NAMALWA (cell line): ENCODE measurements at regions not wholly inside any gene's neighbourhood (a gene's known extent, or its start where the extent isn't known, plus 50 kb on each side); places are given as distances from the start of the nearest gene placed in this dataset.

Experiments
- DNase-seq: peaks from one replicate; pipeline ENCODE4 v3.0.0-alpha.2; 2015; ENCODE audit warnings: low spot score

DNA sequence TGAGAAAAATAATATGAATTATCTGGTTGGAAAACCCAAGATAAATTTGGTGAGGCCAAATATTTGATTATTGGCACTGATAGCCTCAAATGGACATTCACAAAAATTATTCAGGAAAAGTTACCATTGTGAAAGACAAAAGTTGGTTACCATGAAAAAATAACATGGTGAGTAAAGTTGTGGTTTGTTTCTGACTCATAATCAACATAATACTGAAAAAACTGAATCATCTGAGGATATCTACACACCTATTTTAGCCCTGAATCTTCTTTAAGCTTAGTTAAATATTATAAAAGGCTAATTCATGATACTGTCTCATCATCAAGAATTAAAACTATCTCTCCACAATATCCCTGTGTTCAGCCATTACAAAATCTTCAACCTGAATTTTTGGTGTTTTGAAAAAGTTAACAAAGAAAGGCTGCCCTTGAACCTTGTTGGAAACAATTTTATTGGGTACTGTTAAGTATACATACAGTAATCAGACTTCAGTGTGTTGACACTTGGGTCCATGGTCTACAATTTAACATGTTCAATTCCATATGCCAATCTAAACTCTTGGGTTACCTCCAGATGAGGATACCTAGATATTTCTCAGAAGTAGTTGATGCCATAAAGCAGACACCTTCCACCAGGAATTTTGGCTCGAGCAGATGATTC lies 607.5 kb upstream of the SLC39A10 start:
- DNase-seq: no peak

DNA sequence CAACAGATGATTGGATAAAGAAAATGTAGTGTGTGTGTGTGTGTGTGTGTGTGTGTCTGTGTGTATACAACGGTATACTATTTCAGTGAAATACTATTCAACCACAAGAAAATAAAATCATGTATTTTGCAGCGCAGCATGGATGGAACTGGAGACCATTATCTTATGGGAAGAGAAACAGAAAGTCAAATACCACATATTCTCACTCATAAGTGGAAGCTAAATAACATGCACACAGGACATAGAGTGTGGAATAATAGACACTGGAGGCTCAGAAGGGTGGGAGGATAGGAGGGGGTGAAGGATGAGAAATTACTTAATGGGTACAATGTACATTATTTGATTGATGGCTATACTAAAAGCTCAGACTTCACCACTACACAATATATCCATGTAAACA lies 609.1 kb upstream of the SLC39A10 start:
- no peak for DNase-seq

DNA sequence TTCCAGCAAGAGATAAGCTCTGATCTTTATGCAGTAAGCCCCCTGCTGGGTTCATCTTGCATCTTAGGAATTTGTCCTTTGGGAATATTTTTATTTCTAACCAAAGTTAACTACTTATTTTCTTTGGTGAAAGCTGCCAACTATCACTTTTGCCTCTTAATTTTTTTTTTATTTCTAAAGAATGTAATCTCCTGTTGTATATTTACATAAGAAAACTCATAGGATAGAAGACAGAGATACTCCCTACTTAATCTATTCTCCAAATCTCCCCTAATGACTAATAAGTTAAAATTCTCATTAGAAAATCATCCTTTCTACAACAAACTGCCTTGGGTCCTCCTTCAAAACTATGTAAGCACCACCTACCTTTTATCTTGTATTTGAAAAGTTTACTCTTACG lies 612.2 kb upstream of the SLC39A10 start:
- DNase-seq: no peak

DNA sequence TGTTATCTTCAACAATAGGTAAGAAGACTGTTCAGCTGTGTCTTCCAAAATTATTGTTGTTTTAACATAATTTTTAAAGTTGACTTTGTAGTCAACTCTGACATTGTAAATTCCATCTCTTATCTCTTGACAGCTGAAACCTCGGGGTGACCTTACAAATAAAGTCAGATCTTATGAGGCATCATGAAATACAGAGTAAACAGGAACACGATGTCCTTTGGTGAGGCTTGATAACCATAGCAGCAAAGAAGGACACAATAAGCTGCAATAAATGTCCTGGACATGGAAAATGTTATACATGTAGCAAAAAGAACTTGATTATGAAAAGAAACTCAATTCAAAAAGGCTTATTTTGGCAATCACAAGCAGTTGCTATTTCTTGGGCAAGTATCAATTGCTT lies 618.9 kb upstream of the SLC39A10 start:
- no peak for DNase-seq

DNA sequence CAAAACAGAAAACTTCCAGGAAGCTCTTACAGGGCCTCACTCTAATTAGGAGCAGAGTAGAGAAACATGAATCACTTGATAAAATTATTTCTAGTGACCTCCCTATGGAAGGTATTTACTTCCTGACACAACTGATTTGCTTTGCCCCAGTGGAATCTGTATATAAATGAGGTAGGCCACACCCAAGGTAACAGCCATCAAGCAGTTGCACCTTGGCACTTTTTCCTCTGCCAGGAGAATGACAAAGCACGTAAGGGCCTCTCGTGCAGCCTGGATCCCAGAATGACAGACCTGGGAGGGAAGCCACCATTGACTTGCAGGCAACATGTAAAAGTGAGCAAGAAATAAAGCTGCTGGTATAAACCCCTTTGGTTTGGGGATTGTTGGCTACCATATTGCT lies 620.0 kb upstream of the SLC39A10 start:
- DNase-seq: no peak

DNA sequence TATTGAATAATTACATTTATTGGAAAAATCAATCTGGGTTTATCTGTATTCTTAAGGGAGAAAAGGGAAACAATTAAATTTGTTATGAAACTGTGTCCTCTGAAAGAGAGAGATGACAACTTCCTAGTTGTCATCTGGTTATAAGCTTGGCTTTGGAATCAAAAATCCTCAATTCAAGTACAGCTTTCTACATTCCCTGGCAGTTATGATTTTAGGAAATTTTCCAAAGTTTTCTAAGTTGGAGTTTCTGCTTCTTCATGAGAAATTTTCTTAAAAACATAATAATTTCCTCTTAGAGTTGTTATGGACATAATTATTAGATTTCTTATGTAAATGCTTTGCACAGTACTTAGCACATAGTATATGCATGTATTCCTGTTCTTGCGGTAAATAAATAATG lies 625.6 kb upstream of the SLC39A10 start:
- no peak for DNase-seq

DNA sequence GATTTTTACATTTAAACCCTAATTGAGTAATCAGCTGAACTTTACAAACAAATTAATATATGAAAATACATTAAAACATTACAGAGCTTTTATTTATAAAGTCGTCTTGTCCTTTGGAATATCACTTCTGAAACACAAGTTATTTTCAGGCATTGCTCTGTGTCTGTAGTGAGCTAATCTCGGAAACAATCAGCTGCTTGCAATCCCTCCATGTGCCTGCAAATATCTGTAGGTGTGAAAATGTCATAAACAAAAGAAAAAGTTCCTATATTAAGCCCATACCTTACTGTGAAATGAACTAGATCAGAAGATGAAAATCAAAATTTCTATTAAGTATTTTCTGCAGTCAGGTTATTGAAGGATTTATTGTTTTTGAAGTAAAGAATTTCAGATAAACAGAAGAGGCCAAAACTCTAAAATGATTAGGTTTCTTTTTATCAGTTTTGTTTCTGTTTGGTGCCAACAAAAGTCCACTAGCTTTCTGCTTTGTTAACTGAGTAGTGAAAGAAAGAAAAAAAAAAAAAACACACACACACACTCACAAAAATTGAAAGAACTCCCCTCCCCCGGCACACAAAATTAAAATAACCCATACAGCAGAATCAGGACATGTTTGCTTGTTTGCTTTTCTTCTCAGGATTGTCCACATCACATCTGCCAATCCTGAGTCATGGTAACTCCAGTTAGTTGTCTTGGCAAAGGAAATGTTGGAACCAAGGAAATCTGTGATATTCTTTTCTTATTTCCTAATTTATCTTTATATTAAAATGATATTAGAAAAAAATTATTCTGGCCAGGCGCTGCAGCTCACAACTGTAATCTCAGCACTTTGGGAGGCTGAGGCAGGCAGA lies 627.0 kb upstream of the SLC39A10 start:
- DNase-seq: no peak

DNA sequence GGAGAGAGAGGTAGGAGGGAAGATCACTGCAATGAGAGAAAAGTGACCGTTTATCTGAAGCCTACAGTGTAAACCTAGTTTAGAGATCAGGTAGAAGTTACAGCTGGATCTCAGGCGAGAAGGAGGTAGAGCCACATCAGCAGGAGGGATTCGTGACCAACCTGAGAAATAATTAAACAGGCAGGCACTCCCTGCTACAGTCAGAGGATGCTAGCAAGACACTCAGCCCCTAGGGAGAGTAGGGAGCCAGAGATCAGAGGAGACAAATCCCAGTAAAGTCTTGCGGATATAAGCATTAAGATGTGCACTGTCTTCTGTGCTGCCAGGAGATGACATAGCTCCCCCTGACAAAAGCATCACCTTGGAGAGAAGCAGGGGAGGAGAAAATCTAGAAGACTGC lies 629.1 kb upstream of the SLC39A10 start:
- no peak for DNase-seq

DNA sequence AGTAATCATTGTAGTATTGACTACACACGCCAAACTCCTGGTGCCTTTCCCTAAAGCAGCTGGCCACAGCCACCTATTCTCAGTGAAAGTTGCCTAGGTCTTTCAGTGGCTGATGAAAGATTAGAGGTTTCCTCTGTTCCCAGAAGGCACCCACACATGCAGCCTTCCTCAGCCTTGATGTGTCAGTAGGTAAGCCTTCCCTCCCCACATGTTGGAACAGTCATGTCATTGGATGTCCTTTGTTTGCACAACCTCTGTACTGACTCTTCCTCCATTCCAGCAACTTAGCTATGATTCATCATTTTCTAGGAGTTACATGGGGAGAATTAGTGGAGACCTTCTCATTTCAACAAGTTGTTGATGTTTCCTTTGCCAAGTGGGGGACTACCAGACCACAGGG lies 630.8 kb upstream of the SLC39A10 start:
- no peak for DNase-seq

DNA sequence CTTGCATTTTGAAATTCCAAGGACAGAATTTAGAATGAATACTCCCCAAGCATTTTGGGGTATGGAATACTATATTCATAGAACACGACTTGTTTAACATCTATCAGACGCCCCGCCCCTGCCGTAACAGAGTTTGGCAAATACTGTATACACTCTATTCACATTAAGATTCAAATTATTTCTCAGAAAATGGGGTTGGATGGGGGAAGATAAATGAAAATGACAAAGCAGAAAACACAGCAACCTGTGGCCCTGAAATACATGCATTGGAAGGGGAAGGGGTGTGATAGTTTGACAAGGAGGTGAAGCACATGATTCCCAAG lies 634.6 kb upstream of the SLC39A10 start:
- DNase-seq: no peak

DNA sequence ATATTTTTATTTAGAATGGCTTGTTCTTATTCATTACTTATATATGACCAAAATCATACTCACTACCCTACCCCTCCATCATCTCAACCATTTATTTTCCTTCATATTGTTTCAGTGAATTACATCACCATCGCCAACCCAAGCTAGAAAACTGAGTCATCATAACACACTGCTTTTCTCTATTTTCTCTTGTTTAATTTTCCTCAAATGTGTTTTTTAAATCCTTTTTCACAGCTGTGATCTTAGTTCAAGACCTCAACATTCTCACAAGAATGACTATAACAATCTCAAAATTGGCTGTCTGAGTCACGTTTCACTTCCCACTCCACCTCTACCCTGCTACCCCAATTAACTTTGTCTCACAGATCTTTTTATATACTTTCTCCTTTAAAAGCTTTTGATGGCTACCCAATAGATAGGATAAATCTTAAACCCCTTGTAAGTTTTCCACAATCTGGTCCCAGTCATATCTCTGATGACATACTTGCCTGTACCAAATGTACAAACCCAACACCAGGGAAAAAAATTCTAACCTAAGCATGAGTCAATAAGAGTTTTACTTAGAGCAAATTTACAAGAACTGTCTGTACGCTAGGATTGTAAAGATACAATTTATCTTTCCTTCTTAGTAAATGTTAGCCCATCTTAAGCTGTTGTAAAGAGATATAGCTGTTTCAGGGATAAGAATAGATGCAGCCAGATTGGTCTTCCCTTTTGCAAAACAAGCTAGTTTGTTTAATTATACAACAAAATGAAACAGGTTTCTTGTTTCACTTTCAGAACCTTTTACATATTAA lies 635.1 kb upstream of the SLC39A10 start:
- DNase-seq: no peak

DNA sequence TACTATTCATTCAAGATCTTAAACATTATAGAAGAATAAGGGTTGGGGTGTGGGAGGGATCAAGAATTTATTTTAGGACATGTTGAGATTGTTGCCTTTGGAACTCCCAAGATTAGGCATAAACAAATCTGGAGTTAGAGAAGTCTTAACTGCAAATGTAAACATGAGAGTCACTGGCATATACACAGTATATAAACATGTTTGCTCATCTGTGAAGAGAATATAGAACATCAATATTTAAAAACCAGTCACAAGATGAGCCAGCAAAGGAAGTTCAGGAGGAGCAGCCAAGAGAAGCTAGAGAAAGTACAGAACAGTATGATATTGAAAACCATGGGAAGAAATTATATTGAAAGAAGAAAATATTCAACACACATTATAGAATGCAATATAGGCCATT lies 638.6 kb upstream of the SLC39A10 start:
- DNase-seq: no peak

DNA sequence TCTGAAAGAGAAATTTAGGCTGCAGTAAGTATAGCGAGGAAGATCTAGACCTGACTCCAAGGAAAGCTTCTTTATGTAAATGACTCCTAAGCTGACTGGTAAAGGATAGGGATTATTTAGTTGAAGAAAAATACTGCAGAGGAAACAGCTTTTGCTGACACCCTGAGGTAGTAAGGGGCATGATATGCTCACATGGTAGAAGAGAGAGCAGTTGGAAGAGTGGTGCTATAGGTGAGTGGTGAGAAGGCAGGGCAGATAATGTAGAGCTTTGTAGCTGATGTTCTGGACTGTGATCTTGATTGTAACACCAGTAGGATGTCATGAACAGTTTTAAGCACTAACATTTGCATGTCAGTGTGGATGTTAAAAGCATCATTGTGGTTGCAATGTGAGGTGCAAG lies 639.1 kb upstream of the SLC39A10 start:
- DNase-seq: no peak

DNA sequence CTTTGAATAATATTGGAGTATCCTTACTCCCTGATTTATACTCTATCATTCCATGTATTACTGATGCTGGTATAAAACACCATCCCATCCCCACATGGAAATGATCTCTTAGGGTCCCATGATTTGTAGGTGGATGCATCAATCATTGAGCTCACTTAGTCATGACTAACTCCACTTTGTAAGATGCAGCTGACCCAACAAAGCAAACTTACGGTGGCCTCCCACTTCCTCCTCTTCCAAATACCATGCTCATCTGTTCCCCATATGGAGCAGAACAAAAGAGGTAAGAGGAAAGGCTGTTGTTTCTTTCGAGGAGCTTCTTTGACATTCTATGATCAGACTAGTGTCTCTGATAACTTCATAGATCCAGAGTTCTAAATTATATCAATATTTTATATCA lies 640.2 kb upstream of the SLC39A10 start:
- no peak for DNase-seq

DNA sequence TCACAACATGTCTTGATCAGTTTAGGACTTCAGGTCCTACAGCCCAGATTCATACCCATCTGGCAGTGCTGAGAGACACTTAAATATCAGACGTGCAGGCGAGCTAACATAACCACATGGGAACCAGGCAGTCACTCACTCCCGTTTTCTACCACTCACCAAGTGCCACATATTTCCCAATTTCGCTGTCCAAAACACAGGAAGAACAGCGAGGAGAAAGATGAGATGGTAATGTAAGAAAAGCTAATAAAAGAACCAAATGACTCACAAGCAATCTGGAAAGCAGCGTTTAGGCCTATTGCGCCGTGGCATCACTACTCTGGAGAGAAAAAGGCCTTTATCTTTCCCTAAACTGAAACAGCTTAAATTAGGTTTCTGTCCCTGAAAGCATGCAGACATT lies 647.8 kb upstream of the SLC39A10 start:
- DNase-seq: no peak

DNA sequence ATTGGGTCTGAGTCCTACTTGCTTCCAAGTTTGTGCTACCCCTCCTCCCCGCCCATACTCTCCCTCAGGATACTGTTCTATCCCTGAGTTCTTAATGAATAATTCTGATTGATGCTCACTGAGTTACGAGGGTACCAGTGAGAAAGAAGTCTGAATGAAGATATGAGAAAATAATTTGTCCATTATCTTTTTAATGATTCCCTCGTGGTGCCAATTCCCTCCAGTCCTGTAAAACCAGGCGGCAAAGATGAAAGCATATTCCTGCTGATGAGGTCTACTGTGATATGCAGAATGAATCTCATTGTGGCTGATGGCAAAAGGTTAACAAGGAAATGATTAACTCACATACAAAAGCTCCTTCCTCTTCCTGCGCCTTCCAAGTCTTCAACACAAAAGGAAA lies 650.2 kb upstream of the SLC39A10 start:
- no peak for DNase-seq

DNA sequence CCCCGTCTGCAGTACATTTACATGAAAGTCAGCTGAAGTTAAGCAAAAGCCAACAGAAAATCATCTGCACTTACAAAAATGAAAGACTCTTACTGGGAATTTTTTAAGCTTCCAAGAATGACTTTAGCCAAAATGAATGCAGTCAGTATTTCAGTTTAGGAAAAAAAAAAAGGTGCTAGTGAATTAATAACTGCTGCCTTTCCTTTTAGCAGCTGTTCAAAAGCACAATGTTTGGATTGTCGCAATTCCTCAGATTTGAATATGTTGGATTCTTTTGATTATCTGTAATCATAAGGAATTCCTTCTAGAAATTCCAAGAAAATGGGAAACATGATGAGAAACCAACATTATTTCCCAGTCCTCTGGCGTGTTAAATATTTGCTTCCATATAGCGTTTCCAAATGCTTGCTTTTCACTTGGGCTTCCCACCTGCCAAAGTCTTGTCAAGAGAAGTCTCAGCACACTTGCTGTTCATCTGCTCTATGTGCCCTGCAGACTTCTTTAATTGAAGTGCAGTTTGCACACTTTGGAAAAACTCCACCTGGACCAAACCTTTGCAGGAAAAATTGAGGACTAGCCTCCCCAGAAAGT lies 653.0 kb upstream of the SLC39A10 start:
- no peak for DNase-seq

DNA sequence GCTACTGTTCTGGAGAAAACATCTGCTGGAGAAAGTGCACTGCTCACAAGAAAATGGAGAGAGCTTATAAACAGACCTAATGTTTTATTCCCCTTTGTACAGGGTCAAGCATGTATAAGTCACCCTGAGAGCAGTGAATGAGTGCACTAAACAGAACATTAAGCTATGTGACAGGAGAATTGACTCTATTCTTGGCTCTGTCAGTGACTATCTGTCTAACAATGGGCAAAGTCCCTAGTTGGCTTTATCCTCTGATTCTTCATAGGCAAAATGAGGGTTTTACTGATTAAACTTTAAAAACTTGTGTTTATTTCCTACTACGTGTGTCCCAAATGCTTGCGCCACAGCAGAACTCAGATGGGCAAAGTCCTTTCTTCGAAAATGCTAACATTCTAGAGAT lies 655.1 kb upstream of the SLC39A10 start:
- DNase-seq: no peak

DNA sequence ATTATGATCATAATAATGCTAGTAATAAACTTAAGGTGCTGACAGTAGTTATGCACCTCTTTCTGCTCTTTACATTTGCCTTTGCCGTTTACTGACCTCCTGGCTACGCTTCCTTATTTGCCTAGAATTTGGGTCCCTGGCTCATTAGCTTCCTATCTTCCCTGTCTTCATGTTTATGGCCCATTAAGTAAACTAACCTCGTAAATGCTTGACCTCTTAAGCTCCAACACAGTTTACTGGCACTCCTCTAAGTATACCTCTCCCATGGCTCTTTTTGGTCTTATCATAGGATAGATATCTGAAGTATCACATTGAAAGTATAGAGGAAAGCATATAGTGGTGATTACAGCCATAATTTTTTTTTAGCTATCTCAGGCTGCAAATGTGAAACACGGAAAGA lies 657.3 kb upstream of the SLC39A10 start:
- DNase-seq: no peak

DNA sequence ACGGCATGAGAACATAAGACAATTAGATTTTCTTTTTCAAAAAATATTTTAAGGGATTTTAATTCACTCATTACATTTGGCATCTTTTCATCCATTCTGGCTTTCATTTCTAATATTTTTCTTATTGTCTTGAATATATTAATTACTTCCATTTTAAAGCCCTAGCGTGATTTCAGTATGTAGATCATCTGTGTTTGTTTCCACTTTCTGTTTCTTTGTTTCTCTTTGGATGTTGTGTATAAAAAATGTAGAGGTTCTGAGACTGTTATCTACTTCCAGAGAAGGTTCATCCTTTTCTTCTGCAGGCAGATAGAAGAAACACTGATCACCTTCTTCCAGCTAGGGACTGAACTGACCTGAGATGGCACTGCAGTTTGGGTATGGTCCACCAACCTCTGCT lies 664.4 kb upstream of the SLC39A10 start:
- DNase-seq: no peak

DNA sequence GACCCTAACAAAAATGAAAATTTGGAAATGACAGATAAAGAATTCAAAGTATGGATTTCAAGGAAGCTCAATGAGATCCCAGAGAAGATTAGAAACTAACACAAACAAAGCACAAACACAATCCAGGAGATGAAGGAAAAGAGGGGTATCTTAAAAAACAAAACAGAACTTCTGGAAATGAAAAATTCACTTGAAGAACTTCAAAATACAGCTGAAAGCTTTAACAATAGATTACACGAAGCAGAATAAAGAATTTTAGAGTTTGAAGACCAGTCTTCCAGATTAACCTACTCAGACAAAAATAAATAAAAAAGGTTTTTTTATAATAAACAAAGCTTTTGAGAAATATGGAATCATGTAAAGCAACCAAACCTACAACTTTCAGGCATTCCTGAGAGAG lies 671.8 kb upstream of the SLC39A10 start:
- no peak for DNase-seq

DNA sequence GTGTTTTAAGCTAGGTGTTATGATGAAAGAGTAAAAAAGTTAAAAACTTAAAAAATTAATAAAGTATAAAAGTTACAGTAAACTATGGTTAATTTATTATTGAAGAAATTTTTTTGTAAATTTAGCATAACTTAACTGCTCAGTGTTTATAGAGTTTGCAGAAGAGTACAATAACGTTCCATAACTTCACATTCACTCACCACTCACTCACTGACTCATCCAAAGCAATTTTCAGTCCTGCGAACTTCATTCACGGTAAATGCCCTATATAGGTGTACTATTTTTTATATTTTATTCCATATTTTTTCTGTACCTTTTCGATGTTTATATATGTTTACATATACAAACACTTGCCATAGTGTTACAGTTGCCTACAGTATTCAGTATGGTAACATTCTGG lies 694.8 kb upstream of the SLC39A10 start:
- no peak for DNase-seq

DNA sequence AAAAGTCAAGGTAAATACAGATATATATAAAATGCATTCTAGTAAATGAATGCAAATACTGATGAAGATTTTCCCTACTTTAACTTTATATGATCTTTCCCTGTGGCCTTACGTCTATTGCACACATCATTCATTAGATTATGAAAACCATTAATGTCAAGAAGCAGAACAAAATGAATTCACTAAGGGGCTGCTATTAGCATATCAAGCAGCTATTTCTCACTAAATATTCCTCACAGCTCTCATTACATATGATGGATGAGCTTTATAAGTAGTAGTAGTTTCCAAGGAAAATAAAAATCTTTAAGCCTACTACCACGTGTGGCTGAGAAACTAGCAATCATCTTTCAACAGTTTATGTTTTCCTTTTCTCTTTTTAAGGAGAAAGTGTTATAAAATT lies 702.8 kb upstream of the SLC39A10 start:
- no peak for DNase-seq
